CD14-positive monocyte (primary cell): ENCODE measurements at regions not wholly inside any gene's neighbourhood (a gene's known extent, or its start where the extent isn't known, plus 50 kb on each side); places are given as distances from the start of the nearest gene placed in this dataset.
"Not testable (repeated sequence)": the region's sequence is repeated elsewhere in the genome, so short reads cannot be mapped to it uniquely, and the experiment has no call there.

ENCODE experiments used
- DNase-seq, 3 donors: peaks; one replicate each; pipeline ENCODE4 v3.0.0-alpha.2; 2011 to 2022
- H2AFZ ChIP-seq: 2 replicates; pipeline ENCODE4 v1.6.0; 2012; ENCODE audit warnings: mild to moderate bottlenecking, low read depth, low read length, inconsistent platforms; ENCODE audit not compliant: insufficient read depth, poor library complexity, severe bottlenecking
- H3K27ac ChIP-seq, 2 donors: 1 replicate in 1 of 2; 2 replicates in 1 of 2; pipeline ENCODE4 v1.5.1; 2012 to 2013; ENCODE audit warnings: low read length in 2 of 2, control low read depth in 1 of 2, inconsistent platforms in 1 of 2, low read depth in 1 of 2, mild to moderate bottlenecking in 1 of 2
- H3K27me3 ChIP-seq, 2 donors: one replicate each; pipeline versions ENCODE4 v1.6.0 to v1.6.1; 2011 to 2013; ENCODE audit warnings: low read length in 2 of 2; ENCODE audit not compliant: control insufficient read depth in 2 of 2, insufficient read depth in 2 of 2
- H3K36me3 ChIP-seq, 2 donors: replicated peaks in 1 of 2; 1 replicate in 1 of 2; 2 replicates in 1 of 2; pipeline versions ENCODE4 v1.5.1 to v1.6.1; 2012 to 2013; ENCODE audit warnings: low read length in 2 of 2, control low read depth in 1 of 2, inconsistent platforms in 1 of 2, mild to moderate bottlenecking in 1 of 2; ENCODE audit not compliant: insufficient read depth in 2 of 2, control insufficient read depth in 1 of 2
- H3K4me1 ChIP-seq, 2 donors: 1 replicate in 1 of 2; 2 replicates in 1 of 2; pipeline versions ENCODE4 v1.5.1 to v1.6.1; 2012 to 2013; ENCODE audit warnings: low read length in 2 of 2, control low read depth in 1 of 2, inconsistent platforms in 1 of 2, mild to moderate bottlenecking in 1 of 2, moderate library complexity in 1 of 2; ENCODE audit not compliant: insufficient read depth in 2 of 2, control insufficient read depth in 1 of 2
- H3K4me2 ChIP-seq: replicated peaks from 2 replicates; pipeline ENCODE3; 2012; ENCODE audit warnings: low read length, moderate library complexity, mild to moderate bottlenecking; ENCODE audit not compliant: poor library complexity, severe bottlenecking; ENCODE audit errors: extremely low read depth
- H3K4me3 ChIP-seq, 3 experiments: fragments of 200-600 bp in 1 of 3; sonication (generic) in 1 of 3; replicated peaks in 1 of 3; 1 replicate in 2 of 3; 2 replicates in 1 of 3; pipeline ENCODE4 v1.5.1; 2011 to 2013; ENCODE audit warnings: low read length in 3 of 3, mild to moderate bottlenecking in 3 of 3, control low read depth in 2 of 3, low read depth in 2 of 3, inconsistent platforms in 1 of 3, moderate library complexity in 1 of 3
- H3K79me2 ChIP-seq: 2 replicates; pipeline ENCODE4 v1.6.0; 2012; ENCODE audit warnings: mild to moderate bottlenecking, control low read depth, inconsistent platforms, low read length, moderate library complexity; ENCODE audit not compliant: insufficient read depth
- H3K9ac ChIP-seq: 2 replicates; pipeline ENCODE4 v1.6.0; 2017; ENCODE audit warnings: low read length, mild to moderate bottlenecking; ENCODE audit not compliant: insufficient read depth, poor library complexity, severe bottlenecking
- H3K9me3 ChIP-seq, 2 donors: replicated peaks in 1 of 2; 1 replicate in 1 of 2; 2 replicates in 1 of 2; pipeline versions ENCODE4 v1.5.1 to v1.6.1; 2012 to 2013; ENCODE audit warnings: low read length in 2 of 2, control low read depth in 1 of 2; ENCODE audit not compliant: control insufficient read depth in 1 of 2, insufficient read depth in 1 of 2
- H4K20me1 ChIP-seq: 2 replicates; pipeline ENCODE4 v1.6.0; 2012; ENCODE audit warnings: mild to moderate bottlenecking, low read length, control low read depth, moderate library complexity; ENCODE audit not compliant: insufficient read depth
- H3K27ac Mint-ChIP-seq, 7 donors: one replicate each; pipeline ENCODE4 v1.8.0; 2020; ENCODE audit warnings: mild to moderate bottlenecking in 7 of 7, mixed read lengths in 7 of 7, moderate library complexity in 6 of 7, inconsistent platforms in 2 of 7
- H3K27me3 Mint-ChIP-seq, 3 donors: one replicate each; pipeline ENCODE4 v1.8.0; 2021 to 2022; ENCODE audit warnings: low read depth in 3 of 3, mild to moderate bottlenecking in 3 of 3, mixed read lengths in 3 of 3, moderate library complexity in 3 of 3, inconsistent platforms in 1 of 3
- H3K36me3 Mint-ChIP-seq, 2 donors: one replicate each; pipeline ENCODE4 v1.8.0; 2020; ENCODE audit warnings: mixed read lengths in 2 of 2, inconsistent platforms in 1 of 2, mild to moderate bottlenecking in 1 of 2
- H3K4me1 Mint-ChIP-seq: one replicate; pipeline ENCODE4 v1.8.0; 2020; ENCODE audit warnings: mild to moderate bottlenecking, mixed read lengths
- H3K4me3 Mint-ChIP-seq, 2 donors: one replicate each; pipeline ENCODE4 v1.8.0; 2020; ENCODE audit warnings: mild to moderate bottlenecking in 2 of 2, mixed read lengths in 2 of 2, moderate library complexity in 1 of 2
- H3K9me3 Mint-ChIP-seq, 7 donors: one replicate each; pipeline ENCODE4 v1.8.0; 2020 to 2022; ENCODE audit warnings: mixed read lengths in 7 of 7, mild to moderate bottlenecking in 6 of 7, moderate library complexity in 6 of 7, inconsistent platforms in 2 of 7
- CTCF ChIP-seq: fragments of 200-600 bp; IDR thresholded peaks from one replicate; pipeline ENCODE4 v1.8.0; 2022; ENCODE audit warnings: antibody characterized with exemption, mild to moderate bottlenecking
- WGBS: methylation state at CpG from one replicate; pipeline ENCODE4 v1.1.5; 2013; ENCODE audit warnings: missing lambda C conversion rate; ENCODE audit not compliant: insufficient coverage; 5-methylcytosine and 5-hydroxymethylcytosine counted together
- intact Hi-C, 2 donors: fragments of 100-400 bp; cut with micrococcal nuclease; formaldehyde crosslinking; loops; one replicate each; pipeline versions ENCODE4 v1.15.0 to v1.15.1; 2023

- H3K4me1 Mint-ChIP-seq = no peaks in the 10 kb centered on the region
- Histone ChIP-seq H2AFZ (no peak overlapping the region), H3K36me3 (no peaks in the 10 kb centered on the region), H3K27ac (no peak overlapping the region), H4K20me1 (no peaks in the 10 kb centered on the region), H3K4me2 (no peak overlapping the region), H3K27me3 (no peaks in the 10 kb centered on the region), H3K4me3 (no peak overlapping the region), H3K9me3 (no peaks in the 10 kb centered on the region), H3K9ac (no peak overlapping the region), H3K79me2 (no peaks in the 10 kb centered on the region), H3K4me1 (no peaks in the 10 kb centered on the region)
- peaks cover 2 to 12% (median 4%) of the 10 kb centered on the region in 7 donors for H3K9me3 Mint-ChIP-seq
- H3K36me3 Mint-ChIP-seq = no peaks in the 10 kb centered on the region
- intact Hi-C loops = no loop called here
- no peak for DNase-seq
- no peaks in the 10 kb centered on the region for H3K27me3 Mint-ChIP-seq
- 100% methylated on average over 1 of the region's 3 CpGs for WGBS
- no peak overlapping the region for H3K27ac Mint-ChIP-seq
- H3K4me3 Mint-ChIP-seq = no peak overlapping the region
- TF ChIP-seq CTCF = no peak
Observed at GRCh38 chr10:59432207-59432900, 70.0 kb upstream of the FAM13C start.

GRCh38 chr10:59413795-59414194 lies 51.4 kb upstream of the FAM13C start:
- H4K20me1 ChIP-seq, H3K9me3 ChIP-seq, H3K4me1 ChIP-seq, H3K4me2 ChIP-seq, H3K4me3 Mint-ChIP-seq, H3K27ac Mint-ChIP-seq, intact Hi-C loops, H3K9ac ChIP-seq, H3K4me3 ChIP-seq, DNase-seq, H2AFZ ChIP-seq, H3K36me3 ChIP-seq, H3K79me2 ChIP-seq, H3K4me1 Mint-ChIP-seq, H3K27ac ChIP-seq, H3K27me3 ChIP-seq, H3K36me3 Mint-ChIP-seq, H3K27me3 Mint-ChIP-seq: not testable (repeated sequence)
- WGBS = 80% methylated on average over 4 of the region's 5 CpGs
- H3K9me3 Mint-ChIP-seq = peaks cover 4 to 14% (median 10%) of the 10 kb centered on the region in 7 donors
